HG02981 (cell line): ENCODE measurements at regions not wholly inside any gene's neighbourhood (a gene's known extent, or its start where the extent isn't known, plus 50 kb on each side); places are given as distances from the start of the nearest gene placed in this dataset.
A peak's percentile ranks its signal among the peaks of the same experiment; 100 is the strongest.
"Not testable (repeated sequence)": the region's sequence is repeated elsewhere in the genome, so short reads cannot be mapped to it uniquely, and the experiment has no call there.

Experiments used
- ATAC-seq: cut with Tn5 transposase; IDR thresholded peaks from one replicate; pipeline ENCODE4 v1.9.1; 2021; ENCODE audit warnings: mild to moderate bottlenecking, moderate library complexity; ENCODE audit not compliant: unreplicated experiment

DNA sequence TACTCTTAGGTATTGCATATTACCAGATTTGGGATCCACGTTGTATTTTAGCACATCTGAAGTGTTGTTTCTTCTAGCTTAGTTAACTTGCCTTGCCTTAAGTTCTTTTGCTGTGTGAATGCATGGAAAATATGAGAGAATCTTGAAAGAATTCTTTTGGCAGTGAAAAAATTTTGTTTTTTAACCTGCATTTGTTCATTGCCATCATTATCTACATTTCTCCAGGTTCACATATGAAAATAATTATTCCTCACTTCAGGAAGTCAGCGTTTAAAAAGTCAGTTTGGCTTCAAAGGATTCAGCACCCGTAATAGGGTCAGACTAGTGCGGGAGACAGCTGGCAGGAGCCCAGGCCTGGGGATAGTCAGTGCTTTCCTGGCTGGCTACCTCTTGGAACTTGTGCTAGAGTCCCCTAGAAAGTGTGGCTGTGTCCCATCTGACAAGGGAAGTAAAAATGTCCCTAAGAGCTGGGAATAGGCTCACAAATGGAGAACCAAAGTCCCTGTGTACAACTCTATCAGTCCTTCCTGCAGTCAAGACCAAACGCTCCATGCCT is 251.9 kb upstream of the KLF3 start:
- ATAC-seq = no peak

GRCh38 chr4:38413524-38414341 is 250.3 kb upstream of the KLF3 start:
- no peak for ATAC-seq

- ATAC-seq = no peak
Measured at GRCh38 chr4:38414410-38414809, 249.6 kb upstream of the KLF3 start.

DNA sequence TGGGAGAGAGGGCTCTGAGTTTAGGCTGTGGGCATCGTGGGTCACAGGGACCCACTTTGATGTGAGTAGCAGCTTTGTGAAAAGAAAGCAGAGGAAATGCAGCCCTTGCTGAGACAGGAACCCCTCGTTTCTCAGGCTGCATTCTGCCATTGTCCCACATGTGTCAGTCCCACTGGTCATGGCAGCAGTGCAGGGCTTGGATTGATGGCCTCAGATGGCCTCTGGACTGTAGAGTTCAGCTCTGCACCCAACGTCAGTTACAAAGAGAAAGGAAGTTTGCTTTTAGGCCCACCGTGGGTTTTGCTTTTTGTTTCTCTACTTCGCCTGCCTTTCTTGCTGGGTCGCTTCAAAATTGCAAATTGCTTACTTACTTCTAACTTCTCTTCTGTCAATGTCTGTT is 248.3 kb upstream of the KLF3 start:
- no peak for ATAC-seq

DNA sequence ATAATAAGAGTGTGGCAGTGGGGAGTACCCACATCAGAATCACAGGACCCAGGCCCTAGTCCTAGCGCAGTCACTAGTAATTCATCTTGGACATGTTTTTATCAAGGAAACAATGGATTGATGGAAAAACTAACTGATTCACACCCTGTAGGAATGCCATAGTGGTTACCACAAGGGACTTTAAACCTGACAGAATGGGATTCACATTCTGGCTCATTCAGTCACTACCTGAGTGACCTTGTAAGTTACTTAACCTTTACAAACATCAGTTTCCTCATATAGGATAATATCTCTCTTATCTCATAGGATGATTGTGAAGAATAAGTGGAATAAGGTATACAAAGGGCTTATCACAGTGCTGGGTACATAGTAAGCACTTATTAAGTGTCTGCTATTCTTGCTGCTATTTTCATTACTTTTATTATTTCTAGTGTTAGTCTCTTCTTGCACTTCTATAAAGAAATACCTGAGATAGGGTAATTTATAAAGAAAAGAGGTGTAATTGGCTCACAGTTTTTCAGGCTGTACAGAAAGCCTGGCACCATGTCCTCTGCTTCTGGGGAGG is 247.5 kb upstream of the KLF3 start:
- ATAC-seq = no peak

DNA sequence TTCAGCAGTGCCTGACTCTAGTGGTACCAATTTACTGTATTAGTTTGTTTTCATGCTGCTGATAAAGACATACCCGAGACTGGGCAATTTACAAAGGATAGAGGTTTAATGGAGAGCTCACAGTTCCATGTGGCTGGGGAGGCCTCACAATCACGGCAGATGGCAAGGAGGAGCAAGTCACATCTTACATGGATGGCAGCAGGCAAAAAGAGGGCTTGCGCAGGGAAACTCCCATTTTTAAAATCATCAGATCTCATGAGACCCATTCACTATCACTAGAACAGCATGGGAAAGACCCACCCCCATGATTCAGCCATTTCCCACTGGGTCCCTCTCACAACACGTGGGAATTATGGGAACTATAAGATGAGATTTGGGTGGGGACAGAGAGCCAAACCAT is 243.7 kb upstream of the KLF3 start:
- ATAC-seq = not testable (repeated sequence)

DNA sequence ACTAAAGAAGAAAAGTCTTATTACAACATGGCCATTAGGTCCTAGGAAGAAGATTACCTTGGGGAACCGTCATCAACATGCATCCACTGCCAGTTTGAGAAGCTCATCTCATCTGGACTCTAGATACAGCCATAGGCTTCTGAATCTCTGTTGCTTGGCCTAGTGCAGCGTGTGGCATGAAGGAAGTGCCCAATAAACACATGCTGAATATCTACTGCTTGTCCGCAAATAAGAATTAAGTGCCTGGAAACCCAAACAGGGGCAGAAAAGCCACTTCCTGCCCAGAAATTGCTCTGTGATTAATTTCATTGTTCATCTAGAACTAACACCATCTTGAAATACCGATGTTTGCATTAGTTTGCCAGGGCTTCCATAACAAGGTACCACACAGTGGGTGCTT is 241.1 kb upstream of the KLF3 start:
- no peak for ATAC-seq

GRCh38 chr4:38424151-38424871 is 239.7 kb upstream of the KLF3 start:
- ATAC-seq = no peak

DNA sequence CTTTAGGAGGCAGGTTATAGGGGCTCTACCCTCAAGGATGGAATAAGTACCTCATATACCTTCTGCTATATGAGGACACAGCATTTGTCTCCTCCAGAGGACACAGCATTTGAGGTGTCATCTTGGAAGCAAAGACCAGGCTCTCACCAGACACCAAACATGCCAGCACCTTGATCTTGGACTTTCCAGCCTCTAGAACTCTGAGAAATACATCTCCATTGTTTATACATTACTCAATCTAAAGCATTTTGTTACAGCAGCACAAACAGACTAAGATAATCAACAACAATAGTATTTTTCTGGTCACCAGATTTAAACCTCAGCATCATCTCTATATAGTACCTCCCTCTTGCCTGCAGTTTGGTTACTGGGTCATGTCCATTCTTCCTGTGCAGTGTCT is 237.5 kb upstream of the KLF3 start:
- no peak for ATAC-seq

- no peak for ATAC-seq
Measured at GRCh38 chr4:38430841-38431240, 233.2 kb upstream of the KLF3 start.

DNA sequence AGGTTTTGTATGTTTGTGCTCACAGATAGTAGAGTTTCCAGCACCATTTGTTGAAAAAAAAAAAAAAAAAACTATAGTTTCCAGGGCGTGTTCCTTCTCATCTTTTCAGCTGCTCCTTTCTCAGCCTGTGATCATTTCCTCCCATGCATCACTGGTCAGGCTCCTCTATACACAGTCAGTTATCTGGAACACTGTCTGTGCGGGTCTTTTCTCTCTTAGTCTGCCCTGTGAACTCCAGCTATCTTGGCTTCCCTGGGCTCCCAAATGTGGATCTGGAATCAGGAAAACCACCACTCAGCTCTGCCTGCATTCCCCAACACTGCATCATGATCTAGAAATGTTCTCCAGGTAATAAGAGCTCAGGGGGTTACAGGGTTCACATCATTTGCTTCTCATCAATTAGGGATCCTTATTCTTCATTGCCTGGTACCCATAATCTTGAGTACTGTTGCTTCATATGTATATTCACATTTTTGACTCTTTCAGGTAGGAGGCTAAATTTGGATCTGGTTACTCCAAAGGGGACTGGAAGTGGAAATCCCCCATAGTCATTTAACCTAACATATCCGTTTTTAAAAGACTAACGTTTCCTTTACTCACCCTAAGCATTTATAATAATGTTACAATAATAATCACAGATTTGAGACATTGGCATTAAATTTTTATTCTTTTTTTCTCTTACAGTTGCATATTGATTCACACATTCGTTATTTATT is 221.8 kb upstream of the KLF3 start:
- no peak for ATAC-seq

DNA sequence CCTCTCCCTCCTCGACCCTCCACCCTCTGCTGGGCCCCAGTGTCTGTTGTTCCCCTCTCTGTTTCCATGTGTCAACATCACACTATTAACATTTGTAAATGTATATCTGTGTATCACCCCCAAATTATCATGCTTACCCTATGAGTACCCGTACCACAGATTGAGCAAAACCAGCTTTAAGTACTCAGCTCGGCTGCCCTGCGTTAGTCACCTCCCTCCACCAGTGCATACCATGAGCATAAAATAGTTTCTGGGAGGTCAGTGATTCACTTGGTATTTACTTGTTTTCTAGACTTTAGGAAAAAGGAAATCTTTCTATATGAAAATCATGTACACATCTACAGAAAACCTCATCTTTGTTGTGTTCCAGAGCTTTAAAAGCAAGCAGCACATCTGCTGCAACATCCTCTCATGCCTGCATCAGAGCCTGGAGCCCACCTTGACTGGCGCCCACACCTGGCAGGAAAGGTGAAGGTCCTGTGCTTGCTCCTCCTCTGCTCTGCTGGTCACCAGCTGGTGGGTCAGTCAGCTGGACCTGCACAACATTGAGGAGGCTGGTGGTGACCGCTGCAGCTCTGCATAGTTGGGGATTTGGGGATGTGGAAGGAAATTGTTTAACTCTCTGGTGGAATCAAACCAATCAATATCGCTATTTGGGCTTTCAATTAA is 214.4 kb upstream of the KLF3 start:
- no peak for ATAC-seq

GRCh38 chr4:38452009-38452408 is 212.0 kb upstream of the KLF3 start:
- ATAC-seq = no peak

- ATAC-seq = no peak
Measured at GRCh38 chr4:38452542-38452941, 211.5 kb upstream of the KLF3 start.

- no peak for ATAC-seq
Measured at GRCh38 chr4:38453253-38453881, 210.6 kb upstream of the KLF3 start.

- ATAC-seq = no peak
Measured at GRCh38 chr4:38454284-38454683, 209.7 kb upstream of the KLF3 start.

GRCh38 chr4:38455092-38455862 is 208.7 kb upstream of the KLF3 start:
- peak; percentile 44 for ATAC-seq

- no peak for ATAC-seq
Measured at GRCh38 chr4:38456096-38456495, 207.9 kb upstream of the KLF3 start.

- no peak for ATAC-seq
Measured at GRCh38 chr4:38461342-38461741, 202.7 kb upstream of the KLF3 start.
